ENCODE measurements at regions not wholly inside any gene's neighbourhood (a gene's known extent, or its start where the extent isn't known, plus 50 kb on each side); places are given as distances from the start of the nearest gene placed in this dataset.

DNA sequence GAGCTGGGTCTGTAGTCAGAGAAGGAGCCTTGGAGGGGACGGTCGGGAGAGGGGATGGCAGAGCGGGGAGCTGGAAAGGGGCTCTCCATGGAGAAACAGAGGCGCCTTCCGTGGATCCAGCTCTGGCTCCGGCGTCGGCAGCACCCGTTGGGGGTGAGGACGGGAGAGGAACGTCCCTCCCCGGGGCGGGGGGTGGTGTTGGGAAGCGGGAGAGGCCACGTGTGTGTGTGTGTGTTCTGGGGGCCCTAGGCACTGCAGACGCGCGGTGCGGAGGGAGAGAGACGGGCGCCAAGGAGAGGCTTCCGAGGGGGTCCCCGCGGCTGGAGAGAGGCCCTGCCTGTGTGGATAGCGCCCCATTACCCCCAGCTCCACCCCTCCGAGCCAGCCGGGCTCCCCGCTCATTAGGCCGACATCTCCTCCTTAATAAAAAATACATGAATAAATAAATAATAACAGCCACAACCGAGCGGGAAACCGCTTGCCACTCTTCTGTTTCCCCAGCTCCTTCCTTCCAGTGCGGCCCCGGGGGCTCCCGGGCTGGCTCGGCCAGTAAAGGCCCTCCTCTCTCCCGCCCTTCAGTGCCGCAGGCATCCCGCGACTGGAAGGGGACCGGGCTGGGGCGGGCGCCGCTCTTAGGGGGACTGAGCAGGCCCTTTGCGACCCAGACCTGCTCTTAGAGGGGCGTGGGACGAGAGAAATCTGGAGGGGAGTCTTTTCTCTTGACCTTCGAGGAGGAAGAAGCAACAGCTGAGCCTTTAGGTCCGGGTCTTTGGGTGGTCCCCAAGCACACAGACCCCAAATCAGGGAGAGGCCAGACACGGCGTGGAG lies 71.3 kb upstream of the ARAP3 start:
- Histone ChIP-seq H3K27me3 (ENCODE audit: insufficient read depth) (peaks cover 46% of the 10 kb centered on the region), H3K9me2 (ENCODE audit: insufficient read depth) (no peaks in the 10 kb centered on the region), H4K20me1 (replicated peaks; ENCODE audit: insufficient read depth) (no peaks in the 10 kb centered on the region; the same call in 1 of the 2 replicates), H2AFZ (peak overlapping the region; percentile 63), H3K79me2 (replicated peaks; ENCODE audit: insufficient read depth) (no peaks in the 10 kb centered on the region), H3K4me3 (peak overlapping the region; percentile 54), H3K4me2 (peak overlapping the region; percentile 92), H3K4me1 (ENCODE audit: insufficient read depth) (peaks cover 21% of the 10 kb centered on the region), H3K27ac (ENCODE audit: low read depth) (no peak overlapping the region), H3F3A (replicated peaks; ENCODE audit: low read depth) (0 out of 2 replicates have a peak, but pooled peaks cover 14% of the 10 kb centered on the region), H3K36me3 (ENCODE audit: insufficient read depth) (no peaks in the 10 kb centered on the region)
- H3K9me3 Mint-ChIP-seq: no peaks in the 10 kb centered on the region
- peaks cover 43% of the 10 kb centered on the region for H3K27me3 Mint-ChIP-seq (ENCODE audit: insufficient read depth, low read depth, poor library complexity)
- H3K27ac Mint-ChIP-seq: no peak overlapping the region
- TF ChIP-seq NANOG (IDR thresholded peaks at IDR 0.05; ENCODE audit: borderline replicate concordance) (no peak), EZH2 (IDR thresholded peaks at IDR 0.05; ENCODE audit: low read depth, unreplicated experiment) (peak; percentile 51), EZH2phosphoT487 (IDR thresholded peaks at IDR 0.05; ENCODE audit: unreplicated experiment) (no peak), ZNF114 (CRISPR knock-in tag; IDR thresholded peaks at IDR 0.05) (no peak)
- TF ChIP-seq, protein P1, sequence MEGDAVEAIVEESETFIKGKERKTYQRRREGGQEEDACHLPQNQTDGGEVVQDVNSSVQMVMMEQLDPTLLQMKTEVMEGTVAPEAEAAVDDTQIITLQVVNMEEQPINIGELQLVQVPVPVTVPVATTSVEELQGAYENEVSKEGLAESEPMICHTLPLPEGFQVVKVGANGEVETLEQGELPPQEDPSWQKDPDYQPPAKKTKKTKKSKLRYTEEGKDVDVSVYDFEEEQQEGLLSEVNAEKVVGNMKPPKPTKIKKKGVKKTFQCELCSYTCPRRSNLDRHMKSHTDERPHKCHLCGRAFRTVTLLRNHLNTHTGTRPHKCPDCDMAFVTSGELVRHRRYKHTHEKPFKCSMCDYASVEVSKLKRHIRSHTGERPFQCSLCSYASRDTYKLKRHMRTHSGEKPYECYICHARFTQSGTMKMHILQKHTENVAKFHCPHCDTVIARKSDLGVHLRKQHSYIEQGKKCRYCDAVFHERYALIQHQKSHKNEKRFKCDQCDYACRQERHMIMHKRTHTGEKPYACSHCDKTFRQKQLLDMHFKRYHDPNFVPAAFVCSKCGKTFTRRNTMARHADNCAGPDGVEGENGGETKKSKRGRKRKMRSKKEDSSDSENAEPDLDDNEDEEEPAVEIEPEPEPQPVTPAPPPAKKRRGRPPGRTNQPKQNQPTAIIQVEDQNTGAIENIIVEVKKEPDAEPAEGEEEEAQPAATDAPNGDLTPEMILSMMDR (conservative IDR thresholded peaks at IDR 0.05; ENCODE audit: low read depth in 2 of 2): no peak
- peak overlapping the region; percentile 50 for H3K4me3 Mint-ChIP-seq
- H3K4me1 Mint-ChIP-seq: peaks cover 29% of the 10 kb centered on the region
- no peaks in the 10 kb centered on the region for H3K36me3 Mint-ChIP-seq (ENCODE audit: low read depth)
- peak; percentile 35 for ATAC-seq
- DNase-seq (ENCODE audit: low spot score): peak; percentile 52

DNA sequence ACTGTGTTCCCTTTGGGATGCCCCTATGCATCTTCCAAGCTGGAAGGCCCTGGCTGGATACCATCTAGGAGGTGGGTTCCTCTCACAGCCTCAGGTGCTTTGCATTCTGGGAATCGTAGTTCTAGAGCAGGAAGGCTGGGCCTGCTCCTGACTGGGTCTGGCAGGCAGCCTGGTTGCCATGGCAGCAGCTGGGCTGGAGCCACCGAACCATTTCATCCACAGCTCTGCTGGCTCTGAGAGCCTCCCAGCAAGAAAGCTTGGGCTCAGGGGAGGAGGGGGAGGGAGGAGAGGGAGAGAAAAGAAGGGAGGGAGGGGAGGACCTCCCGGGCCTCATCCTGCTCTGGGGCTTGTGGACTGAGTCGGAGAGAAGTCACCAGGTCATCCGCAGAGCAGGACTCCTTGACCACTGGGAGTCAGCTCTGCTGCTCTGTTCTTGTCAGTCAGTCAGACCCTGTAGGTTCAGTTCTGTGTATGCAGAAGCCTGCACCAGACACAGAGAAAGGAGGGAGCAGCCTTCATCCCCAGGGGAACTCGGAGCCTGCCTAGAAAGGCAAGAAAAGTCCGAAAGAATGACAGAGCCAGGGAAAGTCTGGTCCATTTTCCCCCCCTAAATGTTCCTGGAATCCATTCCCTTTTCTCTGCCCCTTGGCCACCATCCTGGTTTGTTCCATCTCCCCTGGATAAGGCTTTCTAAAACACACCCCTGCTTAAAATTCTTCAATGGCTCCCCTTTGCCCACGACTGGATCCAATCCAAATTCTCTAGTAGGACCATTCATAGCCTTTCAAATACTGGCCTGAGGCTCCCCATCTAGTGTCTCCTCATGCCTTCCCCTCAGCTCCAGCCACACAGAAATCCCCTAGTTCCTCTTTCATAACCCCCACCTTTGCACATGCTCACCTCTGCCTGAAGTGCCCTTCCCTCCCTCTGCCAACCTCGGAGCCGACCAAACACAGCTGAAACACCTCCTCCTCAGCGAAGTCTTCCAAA lies 65.4 kb upstream of the ARAP3 start:
- Histone ChIP-seq H3K79me2 (replicated peaks; ENCODE audit: insufficient read depth) (no peaks in the 10 kb centered on the region), H3K27me3 (ENCODE audit: insufficient read depth) (peaks cover 22% of the 10 kb centered on the region), H4K20me1 (replicated peaks; ENCODE audit: insufficient read depth) (peaks cover 7% of the 10 kb centered on the region; the same call in 1 of the 2 replicates), H3K4me3 (no peak overlapping the region), H3K4me2 (0 out of 2 replicates have a peak overlapping the region, but pooled peaks have one; percentile 29), H3K9me2 (ENCODE audit: insufficient read depth) (no peaks in the 10 kb centered on the region), H3K4me1 (ENCODE audit: insufficient read depth) (peaks cover 4% of the 10 kb centered on the region; the same call in 1 of the 2 replicates), H3K36me3 (ENCODE audit: insufficient read depth) (no peaks in the 10 kb centered on the region), H2AFZ (no peak overlapping the region), H3F3A (replicated peaks; ENCODE audit: low read depth) (0 out of 2 replicates have a peak, but pooled peaks cover 8% of the 10 kb centered on the region), H3K27ac (ENCODE audit: low read depth) (no peak overlapping the region)
- H3K27ac Mint-ChIP-seq: no peak overlapping the region
- ATAC-seq: peak; percentile 94
- peaks cover 30% of the 10 kb centered on the region for H3K4me1 Mint-ChIP-seq
- DNase-seq (ENCODE audit: low spot score): peak; percentile 95
- H3K27me3 Mint-ChIP-seq (ENCODE audit: insufficient read depth, low read depth, poor library complexity): peaks cover 24% of the 10 kb centered on the region
- H3K9me3 Mint-ChIP-seq: no peaks in the 10 kb centered on the region; the same call in 2 of the 3 replicates
- no peak overlapping the region; the same call in 2 of the 3 replicates for H3K4me3 Mint-ChIP-seq
- TF ChIP-seq, protein P2, sequence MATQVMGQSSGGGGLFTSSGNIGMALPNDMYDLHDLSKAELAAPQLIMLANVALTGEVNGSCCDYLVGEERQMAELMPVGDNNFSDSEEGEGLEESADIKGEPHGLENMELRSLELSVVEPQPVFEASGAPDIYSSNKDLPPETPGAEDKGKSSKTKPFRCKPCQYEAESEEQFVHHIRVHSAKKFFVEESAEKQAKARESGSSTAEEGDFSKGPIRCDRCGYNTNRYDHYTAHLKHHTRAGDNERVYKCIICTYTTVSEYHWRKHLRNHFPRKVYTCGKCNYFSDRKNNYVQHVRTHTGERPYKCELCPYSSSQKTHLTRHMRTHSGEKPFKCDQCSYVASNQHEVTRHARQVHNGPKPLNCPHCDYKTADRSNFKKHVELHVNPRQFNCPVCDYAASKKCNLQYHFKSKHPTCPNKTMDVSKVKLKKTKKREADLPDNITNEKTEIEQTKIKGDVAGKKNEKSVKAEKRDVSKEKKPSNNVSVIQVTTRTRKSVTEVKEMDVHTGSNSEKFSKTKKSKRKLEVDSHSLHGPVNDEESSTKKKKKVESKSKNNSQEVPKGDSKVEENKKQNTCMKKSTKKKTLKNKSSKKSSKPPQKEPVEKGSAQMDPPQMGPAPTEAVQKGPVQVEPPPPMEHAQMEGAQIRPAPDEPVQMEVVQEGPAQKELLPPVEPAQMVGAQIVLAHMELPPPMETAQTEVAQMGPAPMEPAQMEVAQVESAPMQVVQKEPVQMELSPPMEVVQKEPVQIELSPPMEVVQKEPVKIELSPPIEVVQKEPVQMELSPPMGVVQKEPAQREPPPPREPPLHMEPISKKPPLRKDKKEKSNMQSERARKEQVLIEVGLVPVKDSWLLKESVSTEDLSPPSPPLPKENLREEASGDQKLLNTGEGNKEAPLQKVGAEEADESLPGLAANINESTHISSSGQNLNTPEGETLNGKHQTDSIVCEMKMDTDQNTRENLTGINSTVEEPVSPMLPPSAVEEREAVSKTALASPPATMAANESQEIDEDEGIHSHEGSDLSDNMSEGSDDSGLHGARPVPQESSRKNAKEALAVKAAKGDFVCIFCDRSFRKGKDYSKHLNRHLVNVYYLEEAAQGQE (IDR thresholded peaks at IDR 0.05; ENCODE audit: unreplicated experiment): no peak
- TF ChIP-seq POLR2AphosphoS5 (IDR thresholded peaks at IDR 0.05; ENCODE audit: low read depth): no peak
- TF ChIP-seq EZH2phosphoT487 (IDR thresholded peaks at IDR 0.05; ENCODE audit: unreplicated experiment): no peak
- no peak for TF ChIP-seq ZNF331 (CRISPR knock-in tag; IDR thresholded peaks at IDR 0.05; ENCODE audit: low read depth)
- TF ChIP-seq, protein P3, sequence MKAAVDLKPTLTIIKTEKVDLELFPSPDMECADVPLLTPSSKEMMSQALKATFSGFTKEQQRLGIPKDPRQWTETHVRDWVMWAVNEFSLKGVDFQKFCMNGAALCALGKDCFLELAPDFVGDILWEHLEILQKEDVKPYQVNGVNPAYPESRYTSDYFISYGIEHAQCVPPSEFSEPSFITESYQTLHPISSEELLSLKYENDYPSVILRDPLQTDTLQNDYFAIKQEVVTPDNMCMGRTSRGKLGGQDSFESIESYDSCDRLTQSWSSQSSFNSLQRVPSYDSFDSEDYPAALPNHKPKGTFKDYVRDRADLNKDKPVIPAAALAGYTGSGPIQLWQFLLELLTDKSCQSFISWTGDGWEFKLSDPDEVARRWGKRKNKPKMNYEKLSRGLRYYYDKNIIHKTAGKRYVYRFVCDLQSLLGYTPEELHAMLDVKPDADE (IDR thresholded peaks at IDR 0.05): peak; percentile 55; the same call in 1 of the 2 replicates
- TF ChIP-seq, protein P1 (conservative IDR thresholded peaks at IDR 0.05; ENCODE audit: low read depth in 2 of 2): no peak
- H3K36me3 Mint-ChIP-seq (ENCODE audit: low read depth): no peaks in the 10 kb centered on the region; the same call in 2 of the 3 replicates

All from GM23338 (cell line).